ENCODE measurements at regions not wholly inside any gene's neighbourhood (a gene's known extent, or its start where the extent isn't known, plus 50 kb on each side); places are given as distances from the start of the nearest gene placed in this dataset.

GRCh38 chr1:188735567-188735966 is 1742.1 kb downstream of the BRINP3 start:
- TF ChIP-seq TEAD4 (IDR thresholded peaks at IDR 0.05) (no peak), REST (IDR thresholded peaks at IDR 0.05; ENCODE audit: low read depth) (no peak), EGR1 (IDR thresholded peaks at IDR 0.05) (no peak), USF1 (IDR thresholded peaks at IDR 0.05) (no peak), MAX (IDR thresholded peaks at IDR 0.05) (no peak)
